ENCODE measurements at regions not wholly inside any gene's neighbourhood (a gene's known extent, or its start where the extent isn't known, plus 50 kb on each side); places are given as distances from the start of the nearest gene placed in this dataset.

DNA sequence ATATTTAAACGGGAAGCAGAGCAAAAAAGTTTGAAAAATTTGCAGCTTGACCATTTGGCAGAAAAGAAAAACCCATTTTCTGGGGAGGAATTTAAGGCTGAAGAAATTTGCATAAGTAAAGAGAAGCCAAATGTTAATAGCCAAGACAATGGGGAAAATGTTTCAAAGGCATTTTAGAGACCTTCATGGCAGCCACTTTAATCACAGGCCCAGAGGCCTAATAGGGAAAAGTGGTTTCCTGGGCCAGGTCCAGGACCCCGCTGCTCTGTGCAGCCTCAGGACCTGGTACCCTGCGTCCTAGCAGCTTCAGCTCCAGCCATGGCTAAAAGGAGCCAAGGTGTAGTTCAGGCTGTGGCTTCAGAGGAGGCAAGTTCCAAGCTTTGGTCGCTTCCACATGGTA lies 507.3 kb downstream of the SLCO4C1 start:
- no peak overlapping the region for H3K27ac ChIP-seq
- H3K9ac ChIP-seq, result no peak overlapping the region
- TF ChIP-seq, protein P1, sequence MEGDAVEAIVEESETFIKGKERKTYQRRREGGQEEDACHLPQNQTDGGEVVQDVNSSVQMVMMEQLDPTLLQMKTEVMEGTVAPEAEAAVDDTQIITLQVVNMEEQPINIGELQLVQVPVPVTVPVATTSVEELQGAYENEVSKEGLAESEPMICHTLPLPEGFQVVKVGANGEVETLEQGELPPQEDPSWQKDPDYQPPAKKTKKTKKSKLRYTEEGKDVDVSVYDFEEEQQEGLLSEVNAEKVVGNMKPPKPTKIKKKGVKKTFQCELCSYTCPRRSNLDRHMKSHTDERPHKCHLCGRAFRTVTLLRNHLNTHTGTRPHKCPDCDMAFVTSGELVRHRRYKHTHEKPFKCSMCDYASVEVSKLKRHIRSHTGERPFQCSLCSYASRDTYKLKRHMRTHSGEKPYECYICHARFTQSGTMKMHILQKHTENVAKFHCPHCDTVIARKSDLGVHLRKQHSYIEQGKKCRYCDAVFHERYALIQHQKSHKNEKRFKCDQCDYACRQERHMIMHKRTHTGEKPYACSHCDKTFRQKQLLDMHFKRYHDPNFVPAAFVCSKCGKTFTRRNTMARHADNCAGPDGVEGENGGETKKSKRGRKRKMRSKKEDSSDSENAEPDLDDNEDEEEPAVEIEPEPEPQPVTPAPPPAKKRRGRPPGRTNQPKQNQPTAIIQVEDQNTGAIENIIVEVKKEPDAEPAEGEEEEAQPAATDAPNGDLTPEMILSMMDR (IDR thresholded peaks at IDR 0.05), result no peak

DNA sequence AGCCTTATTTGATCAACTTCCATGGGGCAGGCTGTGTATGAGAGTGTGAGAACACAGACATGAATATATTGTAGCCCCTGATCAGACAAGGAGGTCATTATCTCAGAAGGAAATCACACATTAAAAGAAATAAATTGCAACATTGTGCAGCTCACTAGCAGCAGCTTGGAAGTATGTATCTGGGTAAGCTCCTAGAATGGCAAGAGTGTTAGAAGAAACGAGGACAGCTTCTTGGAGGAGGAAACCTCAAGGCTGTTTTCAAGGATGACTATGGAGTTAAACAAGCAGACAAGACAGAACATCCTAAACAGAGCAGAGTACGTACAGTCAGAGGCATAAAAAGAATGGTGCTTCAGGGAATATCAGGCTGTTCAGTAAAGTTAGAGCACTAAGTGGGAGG lies 511.0 kb downstream of the SLCO4C1 start:
- Histone ChIP-seq H3K9me3 (ENCODE audit: control insufficient read depth, low read length) (no peaks in the 10 kb centered on the region), H3K36me3 (ENCODE audit: control insufficient read depth, insufficient read depth, low read length) (no peaks in the 10 kb centered on the region), H3K4me3 (ENCODE audit: low read depth, low read length) (no peak overlapping the region), H3K27me3 (ENCODE audit: control insufficient read depth, insufficient read depth, low read length) (no peaks in the 10 kb centered on the region), H2AFZ (no peak overlapping the region), H3K79me2 (no peaks in the 10 kb centered on the region), H3K4me1 (no peaks in the 10 kb centered on the region), H3K9ac (no peak overlapping the region), H3K4me2 (ENCODE audit: low read length) (no peak overlapping the region), H3K27ac (no peak overlapping the region)
- TF ChIP-seq, protein P1 (IDR thresholded peaks at IDR 0.05), result no peak

More for the DNA sequence above, 507.3 kb downstream of the SLCO4C1 start:
- H3K4me2 ChIP-seq (ENCODE audit: low read length), result no peak overlapping the region
- H3K4me3 ChIP-seq (ENCODE audit: low read depth, low read length), result no peak overlapping the region
- no peaks in the 10 kb centered on the region for H3K27me3 ChIP-seq (ENCODE audit: control insufficient read depth, insufficient read depth, low read length)
- H3K4me1 ChIP-seq, result no peaks in the 10 kb centered on the region
- H3K79me2 ChIP-seq, result no peaks in the 10 kb centered on the region
- no peak overlapping the region for H2AFZ ChIP-seq
- no peaks in the 10 kb centered on the region for H3K9me3 ChIP-seq (ENCODE audit: control insufficient read depth, low read length)
- H3K36me3 ChIP-seq (ENCODE audit: control insufficient read depth, insufficient read depth, low read length), result no peaks in the 10 kb centered on the region

DNA sequence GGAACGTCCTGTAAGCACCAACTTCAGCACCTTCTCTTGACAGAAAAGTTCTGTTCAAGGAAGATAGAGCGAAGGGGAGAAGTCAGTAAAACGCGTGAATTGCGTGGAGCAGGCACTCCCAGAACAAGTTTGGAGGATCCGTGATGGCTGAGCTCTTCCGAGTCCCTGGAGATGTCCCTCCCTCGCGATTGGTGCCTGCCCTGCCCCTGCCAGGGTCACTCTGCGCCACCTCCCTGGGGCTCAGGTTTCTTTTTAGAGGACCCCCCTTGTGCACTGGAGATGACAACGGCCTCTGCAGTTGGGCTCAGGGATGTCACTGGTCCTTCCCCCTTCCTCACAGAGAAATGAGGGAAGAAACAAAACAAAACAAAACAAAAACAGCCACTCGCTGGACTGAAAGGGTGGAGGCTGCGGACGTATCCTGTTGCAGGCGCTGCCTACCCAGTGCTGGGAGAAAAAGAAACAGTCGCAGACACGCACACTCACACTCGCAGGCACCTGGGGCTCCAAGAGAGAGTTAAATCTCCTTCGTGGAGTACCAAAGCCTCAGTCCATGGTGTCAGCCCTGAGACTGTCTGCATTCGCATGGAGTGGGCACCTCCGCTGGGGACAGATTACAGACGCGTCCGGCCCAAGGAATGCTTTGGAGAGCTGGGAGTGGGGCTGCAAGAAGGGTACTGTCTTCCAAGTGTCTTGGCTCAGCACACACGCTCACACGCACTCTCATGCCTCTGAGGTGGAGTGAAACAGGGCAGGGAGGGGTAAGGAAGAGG lies 512.7 kb downstream of the SLCO4C1 start:
- Histone ChIP-seq H2AFZ (no peak overlapping the region), H3K9me3 (ENCODE audit: control insufficient read depth, low read length) (no peaks in the 10 kb centered on the region), H3K79me2 (no peaks in the 10 kb centered on the region), H3K4me3 (ENCODE audit: low read depth, low read length) (peak overlapping the region; percentile 57), H3K27ac (no peak overlapping the region), H3K27me3 (ENCODE audit: control insufficient read depth, insufficient read depth, low read length) (no peaks in the 10 kb centered on the region), H3K4me1 (no peaks in the 10 kb centered on the region), H3K4me2 (ENCODE audit: low read length) (peak overlapping the region; percentile 87), H3K36me3 (ENCODE audit: control insufficient read depth, insufficient read depth, low read length) (no peaks in the 10 kb centered on the region), H3K9ac (no peak overlapping the region)
- TF ChIP-seq, protein P1 (IDR thresholded peaks at IDR 0.05), result no peak

DNA sequence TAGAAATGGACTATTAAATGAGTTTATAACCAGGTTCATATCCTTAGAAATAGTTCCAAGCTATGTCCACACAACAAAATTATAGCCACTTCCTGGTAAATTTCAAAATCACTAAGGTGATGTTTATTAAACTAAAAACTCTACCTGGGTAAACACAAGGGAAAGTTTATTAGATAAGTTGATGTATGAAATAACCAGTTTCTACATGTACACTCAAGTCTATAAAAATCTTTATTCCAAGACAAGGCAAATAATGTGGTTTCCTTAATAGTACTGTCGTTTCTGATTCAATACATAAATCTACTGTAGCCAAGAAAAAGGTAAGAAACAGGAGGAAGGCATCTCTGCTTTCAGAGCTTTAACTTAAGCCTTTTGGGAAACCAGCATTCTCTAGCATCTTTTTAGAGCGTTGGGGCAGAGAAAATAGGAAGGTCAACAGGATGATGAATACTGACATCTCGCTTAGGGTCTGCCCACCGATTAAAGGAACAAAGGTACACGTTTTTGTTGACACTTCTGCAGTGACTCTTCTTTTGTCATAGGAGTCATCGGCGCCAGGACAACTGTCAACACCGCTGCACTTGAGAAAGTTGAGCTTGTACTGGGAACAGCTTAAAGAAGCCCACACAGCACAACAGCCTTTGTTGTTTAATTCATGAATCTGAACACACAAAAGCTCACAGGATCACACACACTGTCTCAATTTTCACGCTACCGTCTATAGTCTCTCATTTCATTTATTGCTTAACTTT lies 513.6 kb downstream of the SLCO4C1 start:
- Histone ChIP-seq H2AFZ (no peak overlapping the region), H3K9me3 (ENCODE audit: control insufficient read depth, low read length) (no peaks in the 10 kb centered on the region), H3K9ac (no peak overlapping the region), H3K4me1 (no peaks in the 10 kb centered on the region), H3K27ac (no peak overlapping the region), H3K4me2 (ENCODE audit: low read length) (no peak overlapping the region), H3K79me2 (no peaks in the 10 kb centered on the region), H3K27me3 (ENCODE audit: control insufficient read depth, insufficient read depth, low read length) (no peaks in the 10 kb centered on the region), H3K36me3 (ENCODE audit: control insufficient read depth, insufficient read depth, low read length) (no peaks in the 10 kb centered on the region), H3K4me3 (ENCODE audit: low read depth, low read length) (no peak overlapping the region)
- TF ChIP-seq, protein P1 (IDR thresholded peaks at IDR 0.05), result no peak
